Suprapubic skin (tissue), 3 donors: ENCODE measurements at regions not wholly inside any gene's neighbourhood (a gene's known extent, or its start where the extent isn't known, plus 50 kb on each side); places are given as distances from the start of the nearest gene placed in this dataset.

Experiments used
- POLR2A ChIP-seq, 2 donors: fragments of 450-650 bp; IDR thresholded peaks; one replicate each; pipeline ENCODE4 v1.6.1; 2017; ENCODE audit warnings: antibody characterized with exemption in 2 of 2, mild to moderate bottlenecking in 2 of 2, moderate library complexity in 2 of 2
- TF ChIP-seq, protein P1 (sequence below), 2 donors: fragments of 200-600 bp in 1 of 2; fragments of 450-650 bp in 1 of 2; sonication (generic) in 1 of 2; IDR thresholded peaks; one replicate each; pipeline ENCODE4 v1.5.1; 2016 to 2019; ENCODE audit warnings: antibody characterized with exemption in 2 of 2, mild to moderate bottlenecking in 1 of 2, moderate library complexity in 1 of 2

GRCh38 chr12:75674393-75674792 lies 163.0 kb upstream of the KRR1 start:
- TF ChIP-seq, protein P1, sequence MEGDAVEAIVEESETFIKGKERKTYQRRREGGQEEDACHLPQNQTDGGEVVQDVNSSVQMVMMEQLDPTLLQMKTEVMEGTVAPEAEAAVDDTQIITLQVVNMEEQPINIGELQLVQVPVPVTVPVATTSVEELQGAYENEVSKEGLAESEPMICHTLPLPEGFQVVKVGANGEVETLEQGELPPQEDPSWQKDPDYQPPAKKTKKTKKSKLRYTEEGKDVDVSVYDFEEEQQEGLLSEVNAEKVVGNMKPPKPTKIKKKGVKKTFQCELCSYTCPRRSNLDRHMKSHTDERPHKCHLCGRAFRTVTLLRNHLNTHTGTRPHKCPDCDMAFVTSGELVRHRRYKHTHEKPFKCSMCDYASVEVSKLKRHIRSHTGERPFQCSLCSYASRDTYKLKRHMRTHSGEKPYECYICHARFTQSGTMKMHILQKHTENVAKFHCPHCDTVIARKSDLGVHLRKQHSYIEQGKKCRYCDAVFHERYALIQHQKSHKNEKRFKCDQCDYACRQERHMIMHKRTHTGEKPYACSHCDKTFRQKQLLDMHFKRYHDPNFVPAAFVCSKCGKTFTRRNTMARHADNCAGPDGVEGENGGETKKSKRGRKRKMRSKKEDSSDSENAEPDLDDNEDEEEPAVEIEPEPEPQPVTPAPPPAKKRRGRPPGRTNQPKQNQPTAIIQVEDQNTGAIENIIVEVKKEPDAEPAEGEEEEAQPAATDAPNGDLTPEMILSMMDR (IDR thresholded peaks at IDR 0.05), result no peak
- TF ChIP-seq POLR2A (IDR thresholded peaks at IDR 0.05), result no peak
